HFFc6 (cell line): ENCODE measurements at regions not wholly inside any gene's neighbourhood (a gene's known extent, or its start where the extent isn't known, plus 50 kb on each side); places are given as distances from the start of the nearest gene placed in this dataset.
A peak's percentile ranks its signal among the peaks of the same experiment; 100 is the strongest.
"Not testable (repeated sequence)": the region's sequence is repeated elsewhere in the genome, so short reads cannot be mapped to it uniquely, and the experiment has no call there.

Experiments used
- DNase-seq: peaks from one replicate; pipeline ENCODE4 v3.0.0-alpha.2; 2018
- H3K27ac Mint-ChIP-seq: 2 replicates; pipeline ENCODE4 v1.8.0; 2020; ENCODE audit warnings: mild to moderate bottlenecking, mixed read lengths
- H3K27me3 Mint-ChIP-seq: 2 replicates; pipeline ENCODE4 v1.8.0; 2021; ENCODE audit warnings: mild to moderate bottlenecking, moderate library complexity, mixed read lengths; ENCODE audit not compliant: insufficient read depth
- H3K36me3 Mint-ChIP-seq: 2 replicates; pipeline ENCODE4 v1.8.0; 2021; ENCODE audit warnings: low read depth, mixed read lengths
- H3K4me1 Mint-ChIP-seq: 2 replicates; pipeline ENCODE4 v1.8.0; 2020; ENCODE audit warnings: low read depth, mixed read lengths
- H3K4me3 Mint-ChIP-seq: 2 replicates; pipeline ENCODE4 v1.8.0; 2020; ENCODE audit warnings: mild to moderate bottlenecking, moderate library complexity, mixed read lengths
- H3K9me3 Mint-ChIP-seq: 2 replicates; pipeline ENCODE4 v1.8.0; 2020; ENCODE audit warnings: mild to moderate bottlenecking, mixed read lengths
- TF ChIP-seq, protein P1 (sequence below): fragments of 200-600 bp; sonication (generic); IDR thresholded peaks from 2 replicates; pipeline ENCODE4 v1.5.0; 2021; ENCODE audit warnings: antibody characterized with exemption, mild to moderate bottlenecking

GRCh38 chrX:1020634-1021166 lies 191.7 kb downstream of the CRLF2 start:
- H3K36me3 Mint-ChIP-seq, result no peaks in the 10 kb centered on the region
- DNase-seq, result no peak
- H3K4me1 Mint-ChIP-seq, result no peaks in the 10 kb centered on the region
- TF ChIP-seq, protein P1, sequence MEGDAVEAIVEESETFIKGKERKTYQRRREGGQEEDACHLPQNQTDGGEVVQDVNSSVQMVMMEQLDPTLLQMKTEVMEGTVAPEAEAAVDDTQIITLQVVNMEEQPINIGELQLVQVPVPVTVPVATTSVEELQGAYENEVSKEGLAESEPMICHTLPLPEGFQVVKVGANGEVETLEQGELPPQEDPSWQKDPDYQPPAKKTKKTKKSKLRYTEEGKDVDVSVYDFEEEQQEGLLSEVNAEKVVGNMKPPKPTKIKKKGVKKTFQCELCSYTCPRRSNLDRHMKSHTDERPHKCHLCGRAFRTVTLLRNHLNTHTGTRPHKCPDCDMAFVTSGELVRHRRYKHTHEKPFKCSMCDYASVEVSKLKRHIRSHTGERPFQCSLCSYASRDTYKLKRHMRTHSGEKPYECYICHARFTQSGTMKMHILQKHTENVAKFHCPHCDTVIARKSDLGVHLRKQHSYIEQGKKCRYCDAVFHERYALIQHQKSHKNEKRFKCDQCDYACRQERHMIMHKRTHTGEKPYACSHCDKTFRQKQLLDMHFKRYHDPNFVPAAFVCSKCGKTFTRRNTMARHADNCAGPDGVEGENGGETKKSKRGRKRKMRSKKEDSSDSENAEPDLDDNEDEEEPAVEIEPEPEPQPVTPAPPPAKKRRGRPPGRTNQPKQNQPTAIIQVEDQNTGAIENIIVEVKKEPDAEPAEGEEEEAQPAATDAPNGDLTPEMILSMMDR, result no peak
- peaks cover 34% of the 10 kb centered on the region for H3K27me3 Mint-ChIP-seq
- H3K9me3 Mint-ChIP-seq, result no peaks in the 10 kb centered on the region
- H3K4me3 Mint-ChIP-seq, result no peak overlapping the region
- no peak overlapping the region for H3K27ac Mint-ChIP-seq

DNA sequence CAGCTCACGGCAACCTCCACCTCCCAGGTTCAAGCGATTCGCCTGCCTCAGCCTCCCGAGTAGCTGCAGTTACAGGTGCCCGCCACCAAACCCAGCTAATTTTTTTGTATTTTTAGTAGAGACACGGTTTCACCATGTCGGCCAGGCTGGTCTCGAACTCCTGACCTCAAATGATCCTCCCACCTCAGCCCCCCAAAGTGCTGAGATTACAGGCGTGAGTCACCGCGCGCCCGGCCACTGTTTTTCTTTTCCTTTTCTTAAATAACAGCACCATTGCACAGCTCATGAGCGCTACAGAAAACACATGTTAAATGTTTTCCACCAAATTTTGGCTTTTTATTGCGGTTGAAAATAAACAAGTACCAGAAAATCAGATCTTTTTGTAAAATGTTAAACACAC lies 195.5 kb downstream of the CRLF2 start:
- TF ChIP-seq, protein P1, result peak; percentile 46
- not testable (repeated sequence) for H3K27ac Mint-ChIP-seq, H3K9me3 Mint-ChIP-seq, H3K4me1 Mint-ChIP-seq, H3K4me3 Mint-ChIP-seq, H3K36me3 Mint-ChIP-seq, DNase-seq
- peaks cover 15% of the 10 kb centered on the region for H3K27me3 Mint-ChIP-seq

GRCh38 chrX:1016281-1016680 lies 196.2 kb downstream of the CRLF2 start:
- DNase-seq, H3K36me3 Mint-ChIP-seq, H3K4me3 Mint-ChIP-seq, H3K27ac Mint-ChIP-seq, H3K9me3 Mint-ChIP-seq, H3K4me1 Mint-ChIP-seq: not testable (repeated sequence)
- H3K27me3 Mint-ChIP-seq, result peaks cover 16% of the 10 kb centered on the region

DNA sequence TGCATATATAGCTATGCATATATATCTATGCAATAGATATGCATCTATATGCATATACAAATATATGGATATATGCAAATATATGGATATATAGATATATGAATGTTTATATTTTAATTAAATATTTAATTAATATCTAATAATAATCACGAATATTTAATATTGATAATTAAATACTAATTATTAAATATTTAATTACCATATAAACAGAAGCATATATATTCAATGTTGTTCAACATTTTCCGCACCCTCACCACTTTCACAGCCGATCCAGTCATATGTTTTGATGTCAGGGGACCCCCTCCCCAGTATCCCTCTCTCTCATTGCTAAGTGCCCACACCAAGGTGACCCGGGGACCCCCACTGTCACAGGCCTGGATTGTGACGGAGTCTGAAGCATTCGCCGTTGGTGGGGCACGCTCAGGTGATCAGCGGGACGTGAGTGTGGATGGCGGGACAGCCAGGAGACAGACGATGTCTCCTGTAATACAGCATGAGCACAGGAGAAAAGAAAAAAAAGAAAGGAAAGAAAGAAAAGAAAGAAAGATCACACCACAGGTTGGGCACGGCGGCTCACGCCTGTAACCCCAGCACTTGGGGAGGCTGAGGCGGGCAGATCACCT lies 199.7 kb downstream of the CRLF2 start:
- Mint-ChIP-seq H3K9me3 (no peaks in the 10 kb centered on the region), H3K27me3 (peaks cover 13% of the 10 kb centered on the region), H3K4me3 (no peak overlapping the region), H3K27ac (no peak overlapping the region), H3K36me3 (no peaks in the 10 kb centered on the region), H3K4me1 (no peaks in the 10 kb centered on the region)
- no peak for DNase-seq
- TF ChIP-seq, protein P1, result no peak

- Mint-ChIP-seq H3K9me3 (no peaks in the 10 kb centered on the region), H3K4me3 (no peak overlapping the region), H3K27me3 (peaks cover 6% of the 10 kb centered on the region), H3K27ac (no peak overlapping the region), H3K4me1 (no peaks in the 10 kb centered on the region), H3K36me3 (no peaks in the 10 kb centered on the region)
- DNase-seq, result no peak
- TF ChIP-seq, protein P1, result no peak
Measured at GRCh38 chrX:1011691-1012283, 200.7 kb downstream of the CRLF2 start.

DNA sequence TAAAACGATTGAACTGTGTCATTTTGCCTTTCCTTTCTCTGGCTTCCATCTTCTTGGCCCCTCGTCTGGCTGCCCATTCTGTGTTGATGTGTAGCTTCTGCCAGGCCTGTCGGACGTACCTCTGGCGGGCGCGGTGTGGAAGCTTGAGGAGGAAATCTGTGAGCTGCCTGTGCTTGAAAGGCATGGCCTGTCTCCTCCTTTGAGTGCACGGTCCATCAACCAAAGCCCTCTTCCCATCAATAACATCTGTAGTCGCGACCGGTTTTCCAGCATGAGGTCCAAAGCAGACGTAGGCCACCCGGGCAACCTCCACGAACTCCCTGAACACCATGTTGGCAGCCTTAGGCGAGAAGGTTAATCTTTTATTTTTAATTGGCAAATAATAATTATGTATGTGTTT lies 202.7 kb downstream of the CRLF2 start:
- H3K27me3 Mint-ChIP-seq, result peaks cover 4% of the 10 kb centered on the region
- H3K4me1 Mint-ChIP-seq, result no peaks in the 10 kb centered on the region
- TF ChIP-seq, protein P1, result no peak
- no peak overlapping the region for H3K27ac Mint-ChIP-seq
- no peaks in the 10 kb centered on the region for H3K9me3 Mint-ChIP-seq
- no peak for DNase-seq
- no peak overlapping the region for H3K4me3 Mint-ChIP-seq
- no peaks in the 10 kb centered on the region for H3K36me3 Mint-ChIP-seq
